Tibial nerve (tissue), 3 donors: ENCODE measurements at regions not wholly inside any gene's neighbourhood (a gene's known extent, or its start where the extent isn't known, plus 50 kb on each side); places are given as distances from the start of the nearest gene placed in this dataset.

Source experiments
- POLR2A ChIP-seq, 2 donors: fragments of 450-650 bp; IDR thresholded peaks; one replicate each; pipeline ENCODE4 v1.6.1; 2017; ENCODE audit warnings: antibody characterized with exemption in 2 of 2, mild to moderate bottlenecking in 2 of 2, moderate library complexity in 2 of 2
- TF ChIP-seq, protein P1 (sequence below), 5 experiments: fragments of 200-600 bp in 3 of 5; fragments of 450-650 bp in 2 of 5; sonication (generic) in 3 of 5; IDR thresholded peaks; one replicate each; pipeline ENCODE4 v1.5.1; 2016 to 2019; ENCODE audit warnings: antibody characterized with exemption in 5 of 5, mild to moderate bottlenecking in 3 of 5, moderate library complexity in 2 of 5

DNA sequence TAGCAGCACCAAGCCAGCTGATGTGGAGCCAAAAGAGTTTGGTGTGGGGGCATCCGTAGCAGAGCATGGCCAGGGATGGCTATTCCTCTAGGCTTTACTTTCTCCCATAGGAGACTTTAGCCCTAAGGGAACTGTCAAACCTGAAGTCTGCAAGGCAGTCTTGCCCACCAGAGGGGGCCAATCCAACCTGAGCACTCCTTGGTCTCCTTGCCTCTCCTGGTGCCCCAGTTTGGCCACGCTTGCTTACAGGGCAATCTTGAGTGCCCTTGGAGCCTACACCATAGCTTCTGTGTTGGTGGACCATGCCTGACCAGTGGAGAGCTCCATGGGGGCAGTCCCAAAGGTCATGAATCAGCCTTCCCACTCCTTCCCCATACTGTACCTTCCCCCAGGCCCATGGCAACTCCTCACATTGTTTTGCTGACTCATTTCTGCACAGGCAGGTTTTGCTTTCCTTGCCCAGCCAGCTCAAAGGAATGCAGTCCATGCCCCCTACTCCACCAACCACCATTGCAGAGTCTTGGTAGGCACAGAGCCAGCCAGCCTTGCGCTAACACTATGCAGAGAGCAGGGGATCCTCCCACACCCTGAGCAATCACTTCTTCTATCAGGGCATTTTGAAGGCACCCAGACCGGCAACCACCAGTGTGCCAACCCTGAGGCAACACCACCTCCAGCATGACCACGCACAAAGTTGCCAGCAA is 1421.2 kb upstream of the RAG2 start:
- TF ChIP-seq, protein P1, sequence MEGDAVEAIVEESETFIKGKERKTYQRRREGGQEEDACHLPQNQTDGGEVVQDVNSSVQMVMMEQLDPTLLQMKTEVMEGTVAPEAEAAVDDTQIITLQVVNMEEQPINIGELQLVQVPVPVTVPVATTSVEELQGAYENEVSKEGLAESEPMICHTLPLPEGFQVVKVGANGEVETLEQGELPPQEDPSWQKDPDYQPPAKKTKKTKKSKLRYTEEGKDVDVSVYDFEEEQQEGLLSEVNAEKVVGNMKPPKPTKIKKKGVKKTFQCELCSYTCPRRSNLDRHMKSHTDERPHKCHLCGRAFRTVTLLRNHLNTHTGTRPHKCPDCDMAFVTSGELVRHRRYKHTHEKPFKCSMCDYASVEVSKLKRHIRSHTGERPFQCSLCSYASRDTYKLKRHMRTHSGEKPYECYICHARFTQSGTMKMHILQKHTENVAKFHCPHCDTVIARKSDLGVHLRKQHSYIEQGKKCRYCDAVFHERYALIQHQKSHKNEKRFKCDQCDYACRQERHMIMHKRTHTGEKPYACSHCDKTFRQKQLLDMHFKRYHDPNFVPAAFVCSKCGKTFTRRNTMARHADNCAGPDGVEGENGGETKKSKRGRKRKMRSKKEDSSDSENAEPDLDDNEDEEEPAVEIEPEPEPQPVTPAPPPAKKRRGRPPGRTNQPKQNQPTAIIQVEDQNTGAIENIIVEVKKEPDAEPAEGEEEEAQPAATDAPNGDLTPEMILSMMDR (IDR thresholded peaks at IDR 0.05) = no peak
- no peak for TF ChIP-seq POLR2A (IDR thresholded peaks at IDR 0.05)
